GM19351 (cell line): ENCODE measurements at regions not wholly inside any gene's neighbourhood (a gene's known extent, or its start where the extent isn't known, plus 50 kb on each side); places are given as distances from the start of the nearest gene placed in this dataset.
A peak's percentile ranks its signal among the peaks of the same experiment; 100 is the strongest.
"Not testable (repeated sequence)": the region's sequence is repeated elsewhere in the genome, so short reads cannot be mapped to it uniquely, and the experiment has no call there.

ENCODE experiments used
- ATAC-seq: cut with Tn5 transposase; IDR thresholded peaks from one replicate; pipeline ENCODE4 v1.9.1; 2021; ENCODE audit warnings: mild to moderate bottlenecking, moderate library complexity; ENCODE audit not compliant: unreplicated experiment

- not testable (repeated sequence) for ATAC-seq
Measured at GRCh38 chr12:105682821-105683220, 352.3 kb downstream of the C12orf75 start.

- not testable (repeated sequence) for ATAC-seq
Measured at GRCh38 chr12:105683836-105684235, 353.3 kb downstream of the C12orf75 start.

GRCh38 chr12:105698075-105698474 lies 367.6 kb downstream of the C12orf75 start:
- no peak for ATAC-seq

- no peak for ATAC-seq
Measured at GRCh38 chr12:105699209-105699608, 368.7 kb downstream of the C12orf75 start.

- ATAC-seq: no peak
Measured at GRCh38 chr12:105704787-105705186, 374.3 kb downstream of the C12orf75 start.

- no peak for ATAC-seq
Measured at GRCh38 chr12:105705235-105705634, 374.7 kb downstream of the C12orf75 start.

- no peak for ATAC-seq
Measured at GRCh38 chr12:105705765-105706164, 375.3 kb downstream of the C12orf75 start.

- ATAC-seq: no peak
Measured at GRCh38 chr12:105706321-105706972, 376.0 kb downstream of the C12orf75 start.

- no peak for ATAC-seq
Measured at GRCh38 chr12:105706973-105707334, 376.5 kb downstream of the C12orf75 start.

- no peak for ATAC-seq
Measured at GRCh38 chr12:105713606-105714305, 383.3 kb downstream of the C12orf75 start.

GRCh38 chr12:105716621-105717020 lies 386.1 kb downstream of the C12orf75 start:
- ATAC-seq: no peak

GRCh38 chr12:105721051-105721825 lies 390.7 kb downstream of the C12orf75 start:
- ATAC-seq: peak; percentile 76

- ATAC-seq: no peak
Measured at GRCh38 chr12:105721891-105722290, 391.4 kb downstream of the C12orf75 start.

GRCh38 chr12:105723066-105723465 lies 392.6 kb downstream of the C12orf75 start:
- no peak for ATAC-seq

GRCh38 chr12:105723494-105723893 lies 393.0 kb downstream of the C12orf75 start:
- no peak for ATAC-seq

- no peak for ATAC-seq
Measured at GRCh38 chr12:105724641-105725040, 394.1 kb downstream of the C12orf75 start.

GRCh38 chr12:105725054-105725453 lies 394.6 kb downstream of the C12orf75 start:
- ATAC-seq: no peak

GRCh38 chr12:105729181-105729771 lies 398.8 kb downstream of the C12orf75 start:
- ATAC-seq: no peak

GRCh38 chr12:105729926-105730325 lies 399.4 kb downstream of the C12orf75 start:
- ATAC-seq: no peak

GRCh38 chr12:105733579-105733978 lies 403.1 kb downstream of the C12orf75 start:
- no peak for ATAC-seq

GRCh38 chr12:105736498-105736897 lies 402.3 kb downstream of the NUAK1 start:
- ATAC-seq: no peak
